GM12878 (cell line): ENCODE measurements at regions not wholly inside any gene's neighbourhood (a gene's known extent, or its start where the extent isn't known, plus 50 kb on each side); places are given as distances from the start of the nearest gene placed in this dataset.

Source experiments
- ATAC-seq: fragments of 200-7000 bp; cut with Tn5 transposase; 3 replicates; pipeline ENCODE4 v1.9.1; 2020; ENCODE audit warnings: mild to moderate bottlenecking, moderate library complexity
- BruUV-seq: library from RNA; stranded (reverse); fragments of 400-500 nt; replicated peaks from 2 replicates; lab custom pipeline; 2021; lab: Mats Ljungman, UMichigan
- CTCF ChIA-PET: fragments of 300-600 bp; sonication (Branson Sonifier 250); formaldehyde crosslinking; extraction: SDS; loops from one replicate; lab custom pipeline; 2021; ENCODE audit warnings: inconsistent platforms; lab: Yijun Ruan, JAX
- POLR2A ChIA-PET: fragments of 350-600 bp; formaldehyde crosslinking; extraction: SDS; loops from one replicate; lab custom pipeline; 2021; ENCODE audit warnings: inconsistent platforms; lab: Charles Lee
- RAD21 ChIA-PET: fragments of 300-600 bp; sonication (Branson Sonifier 250); formaldehyde crosslinking; loops from one replicate; lab custom pipeline; 2023; ENCODE audit warnings: antibody characterized with exemption; ENCODE audit not compliant: unreplicated experiment; lab: Charles Lee
- SMC1A ChIA-PET: fragments of 300-600 bp; sonication (Branson Sonifier 250); formaldehyde crosslinking; loops from one replicate; lab custom pipeline; 2023; ENCODE audit not compliant: unreplicated experiment, uncharacterized antibody; lab: Charles Lee
- DNase-seq: peaks from one replicate; pipeline ENCODE4 v3.0.0-alpha.2; 2011; ENCODE audit warnings: low read depth, low spot score
- FAIRE-seq: peaks from 3 replicates; lab custom pipeline; 2011; peaks lifted over from hg19 to GRCh38; lab: Jason Lieb, UNC
- H2AFZ ChIP-seq: 2 replicates; pipeline ENCODE4 v1.6.0; 2011; ENCODE audit warnings: low read depth, low read length, control low read depth; ENCODE audit not compliant: control insufficient read depth
- H3K27ac ChIP-seq: 2 replicates; pipeline ENCODE4 v1.5.1; 2011; ENCODE audit warnings: control low read depth; ENCODE audit not compliant: control insufficient read depth, insufficient read depth
- H3K27me3 ChIP-seq, 2 experiments: replicated peaks in 1 of 2; 2 replicates each; pipeline versions ENCODE4 v1.6.0 to v1.6.1; 2011; ENCODE audit warnings: low read length in 1 of 2; ENCODE audit not compliant: control insufficient read depth in 2 of 2, insufficient read depth in 2 of 2
- H3K36me3 ChIP-seq, 2 experiments: 2 replicates each; pipeline ENCODE4 v1.5.1; 2011; ENCODE audit warnings: low read length in 1 of 2; ENCODE audit not compliant: control insufficient read depth in 2 of 2, insufficient read depth in 2 of 2
- H3K4me1 ChIP-seq: 2 replicates; pipeline ENCODE4 v1.6.1; 2011; ENCODE audit warnings: mild to moderate bottlenecking, low read length, moderate library complexity, mixed read lengths; ENCODE audit not compliant: control insufficient read depth, insufficient read depth
- H3K4me2 ChIP-seq: 2 replicates; pipeline ENCODE4 v1.6.0; 2011; ENCODE audit warnings: control low read depth; ENCODE audit not compliant: control insufficient read depth, insufficient read depth
- H3K4me3 ChIP-seq: fragments of 200-600 bp; sonication (generic); 2 replicates; pipeline ENCODE4 v1.5.1; 2016
- H3K79me2 ChIP-seq: 2 replicates; pipeline ENCODE4 v1.6.0; 2011; ENCODE audit warnings: low read length; ENCODE audit not compliant: control insufficient read depth, insufficient read depth
- H3K9ac ChIP-seq: 2 replicates; pipeline ENCODE4 v1.8.0; 2011; ENCODE audit warnings: low read length, control low read depth, mixed read lengths; ENCODE audit not compliant: control insufficient read depth, insufficient read depth
- H3K9me3 ChIP-seq: replicated peaks from 3 replicates; pipeline ENCODE4 v1.5.1; 2011; ENCODE audit warnings: mild to moderate bottlenecking, low read length; ENCODE audit not compliant: control insufficient read depth, insufficient read depth
- H4K20me1 ChIP-seq: 2 replicates; pipeline ENCODE4 v1.6.0; 2011; ENCODE audit not compliant: control insufficient read depth, insufficient read depth
- BACH1 ChIP-seq: fragments of 450-650 bp; IDR thresholded peaks from 2 replicates; pipeline ENCODE4 v1.6.1; 2017; ENCODE audit warnings: mild to moderate bottlenecking, borderline replicate concordance
- FOXM1 ChIP-seq: IDR thresholded peaks from 2 replicates; pipeline ENCODE4 v1.6.1; 2012; ENCODE audit warnings: low read depth, mild to moderate bottlenecking, inconsistent platforms, low read length, moderate library complexity
- IRF4 ChIP-seq: IDR thresholded peaks from 2 replicates; pipeline ENCODE4 v1.6.1; 2011; ENCODE audit warnings: low read depth, low read length
- PAX8 ChIP-seq: fragments of 450-650 bp; IDR thresholded peaks from 2 replicates; pipeline ENCODE4 v1.6.1; 2017; ENCODE audit warnings: mild to moderate bottlenecking, moderate library complexity
- WGBS: methylation state at CpG from one replicate; pipeline ENCODE4 v1.1.6; 2016; ENCODE audit warnings: low lambda C conversion rate; ENCODE audit not compliant: insufficient replicate concordance, insufficient coverage; ENCODE audit errors: missing lambda C conversion rate; 5-methylcytosine and 5-hydroxymethylcytosine counted together
- in situ Hi-C: fragments of 300-500 bp; cut with MboI; formaldehyde crosslinking; loops from 9 replicates; pipeline ENCODE4 v1.14.3; 2018; ENCODE audit warnings: mixed read lengths
- intact Hi-C: fragments of 100-400 bp; cut with micrococcal nuclease; formaldehyde crosslinking; loops from one replicate; pipeline ENCODE4 v1.14.2; 2022; ENCODE audit not compliant: unreplicated experiment
- TF ChIP-seq, protein P1 (sequence below): IDR thresholded peaks from 2 replicates; pipeline ENCODE4 v1.6.1; 2012; ENCODE audit warnings: low read length, inconsistent platforms
- TF ChIP-seq, protein P2 (sequence below): fragments of 450-650 bp; IDR thresholded peaks from 2 replicates; pipeline ENCODE4 v1.6.1; 2017; ENCODE audit warnings: mild to moderate bottlenecking, moderate library complexity

DNA sequence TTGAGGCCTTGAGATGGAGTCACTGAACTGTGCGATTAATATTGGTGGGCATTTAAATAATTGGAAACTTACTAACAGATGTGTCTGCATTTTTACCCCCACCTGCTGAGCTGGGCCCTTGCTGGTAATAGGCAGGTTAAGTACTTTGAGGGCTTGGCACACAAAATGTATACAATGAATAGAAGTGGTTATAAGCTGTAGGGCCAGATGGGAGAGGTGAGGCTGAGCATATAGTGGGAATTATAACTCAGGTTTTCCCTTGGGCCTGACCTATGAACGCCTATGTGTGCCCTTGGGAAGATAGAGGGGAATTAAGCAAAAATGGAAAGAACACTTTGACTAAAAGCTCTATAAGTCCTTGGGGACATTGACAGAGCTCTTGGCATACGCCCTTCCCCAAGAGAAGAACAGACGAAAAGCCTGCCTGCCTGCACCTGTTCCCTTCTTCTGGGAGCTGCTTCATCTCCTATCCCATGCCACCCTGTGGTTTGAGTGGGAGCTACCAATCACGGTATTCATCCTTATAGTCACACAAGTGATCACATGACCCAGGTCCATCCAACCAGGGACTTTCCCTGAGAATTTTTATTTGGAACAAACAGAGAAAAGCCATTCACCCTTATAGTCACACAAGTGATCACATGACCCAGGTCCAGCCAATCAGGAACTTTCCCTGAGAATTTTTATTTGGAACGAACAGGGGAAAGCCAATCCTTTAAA, 260.7 kb upstream of the CSF3R start:
- no peaks in the 10 kb centered on the region for H3K36me3 ChIP-seq
- 23% methylated on average over 6 of the region's 6 CpGs for WGBS
- ATAC-seq: no peak
- no peaks in the 10 kb centered on the region; a peak in 2 of 4 replicates for H3K27me3 ChIP-seq
- ChIA-PET RAD21 (no interaction called here), CTCF (interaction anchor here (1.1 kb wide), 1 partner anchor 228 kb away, joined by 3 read pairs; no protein-coding TSS in a partner anchor), SMC1A (interaction anchor here (0.5 kb wide), 1 partner anchor 9 kb away, joined by 3 read pairs; no protein-coding TSS in a partner anchor), POLR2A (no interaction called here)
- no peak for FAIRE-seq
- H3K4me2 ChIP-seq: no peak overlapping the region
- H4K20me1 ChIP-seq: no peaks in the 10 kb centered on the region
- no peak overlapping the region for H3K9ac ChIP-seq
- no peaks in the 10 kb centered on the region for H3K79me2 ChIP-seq
- no peak overlapping the region for H3K4me3 ChIP-seq
- no peak overlapping the region for H3K27ac ChIP-seq
- no TSS peak for BruUV-seq
- TF ChIP-seq, protein P1, sequence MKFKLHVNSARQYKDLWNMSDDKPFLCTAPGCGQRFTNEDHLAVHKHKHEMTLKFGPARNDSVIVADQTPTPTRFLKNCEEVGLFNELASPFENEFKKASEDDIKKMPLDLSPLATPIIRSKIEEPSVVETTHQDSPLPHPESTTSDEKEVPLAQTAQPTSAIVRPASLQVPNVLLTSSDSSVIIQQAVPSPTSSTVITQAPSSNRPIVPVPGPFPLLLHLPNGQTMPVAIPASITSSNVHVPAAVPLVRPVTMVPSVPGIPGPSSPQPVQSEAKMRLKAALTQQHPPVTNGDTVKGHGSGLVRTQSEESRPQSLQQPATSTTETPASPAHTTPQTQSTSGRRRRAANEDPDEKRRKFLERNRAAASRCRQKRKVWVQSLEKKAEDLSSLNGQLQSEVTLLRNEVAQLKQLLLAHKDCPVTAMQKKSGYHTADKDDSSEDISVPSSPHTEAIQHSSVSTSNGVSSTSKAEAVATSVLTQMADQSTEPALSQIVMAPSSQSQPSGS: no peak
- TF ChIP-seq IRF4: no peak
- TF ChIP-seq, protein P2, sequence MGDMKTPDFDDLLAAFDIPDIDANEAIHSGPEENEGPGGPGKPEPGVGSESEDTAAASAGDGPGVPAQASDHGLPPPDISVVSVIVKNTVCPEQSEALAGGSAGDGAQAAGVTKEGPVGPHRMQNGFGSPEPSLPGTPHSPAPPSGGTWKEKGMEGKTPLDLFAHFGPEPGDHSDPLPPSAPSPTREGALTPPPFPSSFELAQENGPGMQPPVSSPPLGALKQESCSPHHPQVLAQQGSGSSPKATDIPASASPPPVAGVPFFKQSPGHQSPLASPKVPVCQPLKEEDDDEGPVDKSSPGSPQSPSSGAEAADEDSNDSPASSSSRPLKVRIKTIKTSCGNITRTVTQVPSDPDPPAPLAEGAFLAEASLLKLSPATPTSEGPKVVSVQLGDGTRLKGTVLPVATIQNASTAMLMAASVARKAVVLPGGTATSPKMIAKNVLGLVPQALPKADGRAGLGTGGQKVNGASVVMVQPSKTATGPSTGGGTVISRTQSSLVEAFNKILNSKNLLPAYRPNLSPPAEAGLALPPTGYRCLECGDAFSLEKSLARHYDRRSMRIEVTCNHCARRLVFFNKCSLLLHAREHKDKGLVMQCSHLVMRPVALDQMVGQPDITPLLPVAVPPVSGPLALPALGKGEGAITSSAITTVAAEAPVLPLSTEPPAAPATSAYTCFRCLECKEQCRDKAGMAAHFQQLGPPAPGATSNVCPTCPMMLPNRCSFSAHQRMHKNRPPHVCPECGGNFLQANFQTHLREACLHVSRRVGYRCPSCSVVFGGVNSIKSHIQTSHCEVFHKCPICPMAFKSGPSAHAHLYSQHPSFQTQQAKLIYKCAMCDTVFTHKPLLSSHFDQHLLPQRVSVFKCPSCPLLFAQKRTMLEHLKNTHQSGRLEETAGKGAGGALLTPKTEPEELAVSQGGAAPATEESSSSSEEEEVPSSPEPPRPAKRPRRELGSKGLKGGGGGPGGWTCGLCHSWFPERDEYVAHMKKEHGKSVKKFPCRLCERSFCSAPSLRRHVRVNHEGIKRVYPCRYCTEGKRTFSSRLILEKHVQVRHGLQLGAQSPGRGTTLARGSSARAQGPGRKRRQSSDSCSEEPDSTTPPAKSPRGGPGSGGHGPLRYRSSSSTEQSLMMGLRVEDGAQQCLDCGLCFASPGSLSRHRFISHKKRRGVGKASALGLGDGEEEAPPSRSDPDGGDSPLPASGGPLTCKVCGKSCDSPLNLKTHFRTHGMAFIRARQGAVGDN: no peak
- TF ChIP-seq FOXM1: no peak
- no peak for TF ChIP-seq BACH1
- TF ChIP-seq PAX8: no peak
- no peak for DNase-seq
- no peaks in the 10 kb centered on the region for H3K9me3 ChIP-seq
- in situ Hi-C loops (no loop called here), intact Hi-C loops (no loop called here)
- no peaks in the 10 kb centered on the region for H3K4me1 ChIP-seq
- H2AFZ ChIP-seq: no peak overlapping the region
